ENCODE measurements at regions not wholly inside any gene's neighbourhood (a gene's known extent, or its start where the extent isn't known, plus 50 kb on each side); places are given as distances from the start of the nearest gene placed in this dataset.

DNA sequence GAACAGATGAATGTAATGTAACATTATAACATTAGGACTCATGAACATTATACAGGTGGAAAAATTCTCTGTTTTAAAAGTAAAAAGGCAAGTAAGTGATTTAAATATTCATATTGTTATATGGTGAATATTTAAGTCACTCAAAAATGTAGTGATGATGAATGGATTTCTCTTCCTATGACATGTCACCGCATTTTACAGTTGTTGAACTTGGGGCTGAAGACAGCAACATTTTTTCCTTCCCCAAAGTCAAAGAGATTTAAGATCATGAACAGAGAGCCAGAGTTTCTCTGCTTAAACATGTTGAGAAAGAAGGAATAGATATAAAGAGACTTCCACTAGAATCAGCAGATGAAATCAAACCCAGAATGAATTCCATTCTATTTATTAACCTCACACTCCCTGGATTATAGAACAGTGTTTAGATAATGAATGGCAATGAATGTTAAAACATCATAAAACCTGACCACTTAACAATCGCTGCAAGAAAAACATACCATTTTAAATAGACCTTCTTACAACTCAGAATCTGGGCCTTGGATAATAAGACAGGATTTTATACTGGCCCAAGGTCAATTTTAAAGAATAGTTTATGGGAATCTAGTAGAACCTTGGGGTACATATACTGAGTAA is 163.6 kb upstream of the SIX2 start:
- TF ChIP-seq, protein P1, sequence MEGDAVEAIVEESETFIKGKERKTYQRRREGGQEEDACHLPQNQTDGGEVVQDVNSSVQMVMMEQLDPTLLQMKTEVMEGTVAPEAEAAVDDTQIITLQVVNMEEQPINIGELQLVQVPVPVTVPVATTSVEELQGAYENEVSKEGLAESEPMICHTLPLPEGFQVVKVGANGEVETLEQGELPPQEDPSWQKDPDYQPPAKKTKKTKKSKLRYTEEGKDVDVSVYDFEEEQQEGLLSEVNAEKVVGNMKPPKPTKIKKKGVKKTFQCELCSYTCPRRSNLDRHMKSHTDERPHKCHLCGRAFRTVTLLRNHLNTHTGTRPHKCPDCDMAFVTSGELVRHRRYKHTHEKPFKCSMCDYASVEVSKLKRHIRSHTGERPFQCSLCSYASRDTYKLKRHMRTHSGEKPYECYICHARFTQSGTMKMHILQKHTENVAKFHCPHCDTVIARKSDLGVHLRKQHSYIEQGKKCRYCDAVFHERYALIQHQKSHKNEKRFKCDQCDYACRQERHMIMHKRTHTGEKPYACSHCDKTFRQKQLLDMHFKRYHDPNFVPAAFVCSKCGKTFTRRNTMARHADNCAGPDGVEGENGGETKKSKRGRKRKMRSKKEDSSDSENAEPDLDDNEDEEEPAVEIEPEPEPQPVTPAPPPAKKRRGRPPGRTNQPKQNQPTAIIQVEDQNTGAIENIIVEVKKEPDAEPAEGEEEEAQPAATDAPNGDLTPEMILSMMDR (IDR thresholded peaks at IDR 0.05) = no peak
- TF ChIP-seq POLR2A (IDR thresholded peaks at IDR 0.05) (no peak), POLR2AphosphoS5 (IDR thresholded peaks at IDR 0.05) (no peak)

All from breast epithelium (tissue), 3 donors.